Endodermal cell (in vitro differentiated cells): ENCODE measurements at regions not wholly inside any gene's neighbourhood (a gene's known extent, or its start where the extent isn't known, plus 50 kb on each side); places are given as distances from the start of the nearest gene placed in this dataset.
"Not testable (repeated sequence)": the region's sequence is repeated elsewhere in the genome, so short reads cannot be mapped to it uniquely, and the experiment has no call there.

ENCODE experiments used
- DNase-seq: peaks from one replicate; pipeline ENCODE4 v3.0.0-alpha.2; 2017
- H3K27ac ChIP-seq: 2 replicates; pipeline ENCODE4 v1.5.1; 2013; ENCODE audit warnings: mild to moderate bottlenecking, low read depth, low read length, moderate library complexity
- H3K27me3 ChIP-seq: 2 replicates; pipeline ENCODE4 v1.6.1; 2013; ENCODE audit warnings: mild to moderate bottlenecking, low read length, moderate library complexity; ENCODE audit not compliant: insufficient read depth, control insufficient read depth, poor library complexity, severe bottlenecking
- H3K36me3 ChIP-seq: 2 replicates; pipeline ENCODE4 v1.7.0; 2013; ENCODE audit warnings: mild to moderate bottlenecking, low read length, moderate library complexity; ENCODE audit not compliant: control insufficient read depth, insufficient read depth
- H3K4me1 ChIP-seq: one replicate; pipeline ENCODE4 v1.7.0; 2013; ENCODE audit warnings: low read length; ENCODE audit not compliant: control insufficient read depth, insufficient read depth
- H3K4me3 ChIP-seq: 2 replicates; pipeline ENCODE4 v1.5.1; 2013; ENCODE audit warnings: mild to moderate bottlenecking, low read length, moderate library complexity
- H3K9ac ChIP-seq: 2 replicates; pipeline ENCODE4 v1.6.1; 2013; ENCODE audit warnings: mild to moderate bottlenecking, low read length, moderate library complexity; ENCODE audit not compliant: poor library complexity, severe bottlenecking; ENCODE audit errors: extremely low read depth
- H3K9me3 ChIP-seq: 2 replicates; pipeline ENCODE4 v1.6.1; 2013; ENCODE audit warnings: mild to moderate bottlenecking, low read length, moderate library complexity; ENCODE audit not compliant: control insufficient read depth
- H3K27ac Mint-ChIP-seq: 2 replicates; pipeline ENCODE4 v1.8.0; 2020; ENCODE audit warnings: mixed read lengths
- H3K27me3 Mint-ChIP-seq: 2 replicates; pipeline ENCODE4 v1.8.0; 2021; ENCODE audit warnings: mild to moderate bottlenecking, mixed read lengths; ENCODE audit not compliant: insufficient read depth
- H3K36me3 Mint-ChIP-seq: 2 replicates; pipeline ENCODE4 v1.8.0; 2020; ENCODE audit warnings: low read depth, mixed read lengths
- H3K4me1 Mint-ChIP-seq: 2 replicates; pipeline ENCODE4 v1.8.0; 2020; ENCODE audit warnings: mixed read lengths
- H3K4me3 Mint-ChIP-seq: 2 replicates; pipeline ENCODE4 v1.8.0; 2020; ENCODE audit warnings: mild to moderate bottlenecking, moderate library complexity, mixed read lengths
- H3K9me3 Mint-ChIP-seq: 2 replicates; pipeline ENCODE4 v1.8.0; 2020; ENCODE audit warnings: mild to moderate bottlenecking, mixed read lengths
- CTCF ChIP-seq: fragments of 200-600 bp; sonication (generic); conservative IDR thresholded peaks from 2 replicates; pipeline ENCODE4 v1.5.0; 2021; ENCODE audit warnings: antibody characterized with exemption, mild to moderate bottlenecking
- WGBS, 2 experiments: methylation state at CpG; one replicate each; pipeline versions ENCODE4 v1.1.5 to v1.1.7; 2013; ENCODE audit warnings: missing lambda C conversion rate in 2 of 2, mixed read lengths in 1 of 2; ENCODE audit not compliant: insufficient coverage in 1 of 2, insufficient read length in 1 of 2; 5-methylcytosine and 5-hydroxymethylcytosine counted together

- no peaks in the 10 kb centered on the region for H3K9me3 ChIP-seq
- Mint-ChIP-seq H3K36me3 (no peaks in the 10 kb centered on the region), H3K4me1 (peaks cover 14% of the 10 kb centered on the region), H3K27me3 (peaks cover 3% of the 10 kb centered on the region), H3K9me3 (no peaks in the 10 kb centered on the region), H3K27ac (peak overlapping the region; percentile 45), H3K4me3 (no peak overlapping the region)
- H3K9ac ChIP-seq, result no peak overlapping the region
- no peak overlapping the region for H3K4me3 ChIP-seq
- no peaks in the 10 kb centered on the region for H3K27me3 ChIP-seq
- H3K27ac ChIP-seq, result peak overlapping the region; percentile 63
- DNase-seq, result no peak
- 70 to 89% methylated on average over 3 to 12 of the region's 12 CpGs for WGBS, 2 experiments
- H3K36me3 ChIP-seq, result no peaks in the 10 kb centered on the region
- no peaks in the 10 kb centered on the region for H3K4me1 ChIP-seq
- TF ChIP-seq CTCF, result no peak
These were observed 63.8 kb downstream of the SOWAHC start for GRCh38 chr2:109677835-109678580.

GRCh38 chr2:109678724-109679201, 64.6 kb downstream of the SOWAHC start:
- not testable (repeated sequence) for H3K9me3 ChIP-seq, H3K36me3 Mint-ChIP-seq, H3K27me3 ChIP-seq, H3K27me3 Mint-ChIP-seq, H3K27ac ChIP-seq, H3K9me3 Mint-ChIP-seq, DNase-seq, H3K36me3 ChIP-seq, H3K4me3 Mint-ChIP-seq, H3K4me3 ChIP-seq, H3K4me1 ChIP-seq, H3K27ac Mint-ChIP-seq, H3K9ac ChIP-seq
- H3K4me1 Mint-ChIP-seq, result peaks cover 14% of the 10 kb centered on the region
- WGBS, 2 experiments, result 72 to 92% methylated on average over 4 to 10 of the region's 10 CpGs

- H3K27me3 Mint-ChIP-seq, result peaks cover 3% of the 10 kb centered on the region
- 93 to 94% methylated on average over 2 to 3 of the region's 3 CpGs for WGBS, 2 experiments
- H3K9me3 Mint-ChIP-seq, result no peaks in the 10 kb centered on the region
- no peaks in the 10 kb centered on the region for H3K27me3 ChIP-seq
- no peaks in the 10 kb centered on the region for H3K36me3 Mint-ChIP-seq
- no peak overlapping the region for H3K4me3 Mint-ChIP-seq
- DNase-seq, result no peak
- peaks cover 14% of the 10 kb centered on the region for H3K4me1 Mint-ChIP-seq
- no peak overlapping the region for H3K27ac Mint-ChIP-seq
- no peak overlapping the region for H3K9ac ChIP-seq
- H3K36me3 ChIP-seq, result no peaks in the 10 kb centered on the region
- no peaks in the 10 kb centered on the region for H3K4me1 ChIP-seq
- TF ChIP-seq CTCF, result no peak
- no peaks in the 10 kb centered on the region for H3K9me3 ChIP-seq
- H3K4me3 ChIP-seq, result no peak overlapping the region
- H3K27ac ChIP-seq, result no peak overlapping the region
These were observed 65.1 kb downstream of the SOWAHC start for GRCh38 chr2:109679225-109679624.
